ENCODE measurements at regions not wholly inside any gene's neighbourhood (a gene's known extent, or its start where the extent isn't known, plus 50 kb on each side); places are given as distances from the start of the nearest gene placed in this dataset.
A peak's percentile ranks its signal among the peaks of the same experiment; 100 is the strongest.

- intact Hi-C loops (cut with DNase I): no loop called here
- peaks cover 0 to 5% (median 0%) of the 10 kb centered on the region in 7 donors for H3K27me3 ChIP-seq
- DNase-seq (no peak), ATAC-seq (no peak)
- no peaks in the 10 kb centered on the region for H3K4me1 ChIP-seq
- H3K27ac ChIP-seq: no peak overlapping the region
- no peaks in the 10 kb centered on the region for H3K9me3 ChIP-seq
- no peak overlapping the region for H3K4me3 ChIP-seq
- H3K36me3 ChIP-seq: no peaks in the 10 kb centered on the region
- 88 to 89% methylated on average over 2 of the region's 2 CpGs for WGBS, 2 donors
- no peak for TF ChIP-seq CTCF (IDR thresholded peaks at IDR 0.05)
Measured at GRCh38 chr1:81052162-81052561, 748.6 kb upstream of the ADGRL2 start.

- Histone ChIP-seq H3K9me3 (no peaks in the 10 kb centered on the region), H3K4me1 (no peaks in the 10 kb centered on the region), H3K36me3 (no peaks in the 10 kb centered on the region), H3K4me3 (no peak overlapping the region), H3K27me3 (peaks cover 0 to 5% (median 0%) of the 10 kb centered on the region in 7 donors), H3K27ac (no peak overlapping the region)
- ATAC-seq: no peak
- intact Hi-C loops (cut with DNase I): no loop called here
- 78 to 88% methylated on average over 1 of the region's 1 CpG for WGBS, 2 donors
- no peak for TF ChIP-seq CTCF (IDR thresholded peaks at IDR 0.05)
- DNase-seq: no peak
Measured at GRCh38 chr1:81050390-81050789, 750.3 kb upstream of the ADGRL2 start.

- intact Hi-C loops (cut with DNase I): no loop called here
- no peak overlapping the region for H3K27ac ChIP-seq
- no peaks in the 10 kb centered on the region for H3K9me3 ChIP-seq
- no peaks in the 10 kb centered on the region for H3K27me3 ChIP-seq
- no peak overlapping the region for H3K4me3 ChIP-seq
- H3K36me3 ChIP-seq: no peaks in the 10 kb centered on the region
- ATAC-seq: peak in 3 of 8 donors; percentile 28 to 74 (median 68)
- no peak for TF ChIP-seq CTCF (IDR thresholded peaks at IDR 0.05)
- peak in 1 of 2 donors; percentile 5 for DNase-seq
- 13 to 15% methylated on average over 2 of the region's 2 CpGs for WGBS, 2 donors
- H3K4me1 ChIP-seq: peaks cover 0 to 3% (median 0%) of the 10 kb centered on the region in 9 donors
Measured at GRCh38 chr1:81044708-81045107, 756.0 kb upstream of the ADGRL2 start.

GRCh38 chr1:81042225-81042624, 758.5 kb upstream of the ADGRL2 start:
- no peak overlapping the region for H3K4me3 ChIP-seq
- DNase-seq: no peak
- no peak for ATAC-seq
- intact Hi-C loops (cut with DNase I): no loop called here
- no peaks in the 10 kb centered on the region for H3K36me3 ChIP-seq
- no peaks in the 10 kb centered on the region for H3K27me3 ChIP-seq
- no peak overlapping the region for H3K27ac ChIP-seq
- H3K9me3 ChIP-seq: no peaks in the 10 kb centered on the region
- peaks cover 0 to 3% (median 0%) of the 10 kb centered on the region in 9 donors for H3K4me1 ChIP-seq
- TF ChIP-seq CTCF (IDR thresholded peaks at IDR 0.05): no peak
- 94 to 98% methylated on average over 1 of the region's 1 CpG for WGBS, 2 donors
